Astrocyte of the cerebellum (primary cell): ENCODE measurements at regions not wholly inside any gene's neighbourhood (a gene's known extent, or its start where the extent isn't known, plus 50 kb on each side); places are given as distances from the start of the nearest gene placed in this dataset.

ENCODE experiments used
- DNase-seq: peaks from one replicate; pipeline ENCODE4 v3.0.0-alpha.2; 2011; ENCODE audit warnings: low read depth
- H3K4me3 ChIP-seq: 2 replicates; pipeline ENCODE4 v1.5.1; 2011; ENCODE audit warnings: mild to moderate bottlenecking, low read depth, low read length, moderate library complexity
- CTCF ChIP-seq: IDR thresholded peaks from 2 replicates; pipeline ENCODE4 v1.5.1; 2012; ENCODE audit warnings: low read length, low read depth, moderate library complexity, mild to moderate bottlenecking; ENCODE audit errors: missing control alignments
- in situ Hi-C: cut with HindIII; loops from 2 replicates; pipeline ENCODE4 v1.10.0; 2017; ENCODE audit warnings: low sequenced_read_pairs

GRCh38 chr4:45527160-45527559 lies 596.7 kb downstream of the GABRG1 start:
- no peak for DNase-seq
- H3K4me3 ChIP-seq: no peak overlapping the region
- in situ Hi-C loops: no loop called here
- no peak for TF ChIP-seq CTCF

- no peak for TF ChIP-seq CTCF
These were observed 605.0 kb downstream of the GABRG1 start for GRCh38 chr4:45518832-45519231.

DNA sequence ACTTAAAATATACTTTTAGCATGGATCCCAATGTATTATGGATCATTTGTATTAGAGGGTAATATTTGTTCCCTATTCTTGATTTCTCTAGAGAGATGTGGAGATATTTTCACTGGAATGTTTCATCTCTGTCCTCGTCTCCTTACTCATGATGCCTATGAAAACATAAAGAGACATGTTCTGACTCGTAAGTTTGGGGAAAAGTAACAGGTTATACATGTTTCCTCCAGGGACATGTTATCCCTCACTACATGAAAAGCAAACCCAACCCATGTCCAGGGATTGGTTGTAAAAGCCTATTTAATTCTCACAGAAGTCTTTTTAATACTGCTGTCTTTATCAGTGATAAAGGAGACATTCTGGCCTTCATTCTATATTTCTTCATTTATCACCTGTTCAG lies 621.4 kb downstream of the GABRG1 start:
- no peak overlapping the region for H3K4me3 ChIP-seq
- in situ Hi-C loops: no loop called here
- TF ChIP-seq CTCF: no peak
- no peak for DNase-seq

More at GRCh38 chr4:45518832-45519231, 605.0 kb downstream of the GABRG1 start:
- in situ Hi-C loops: no loop called here
- DNase-seq: no peak
- H3K4me3 ChIP-seq: no peak overlapping the region

- DNase-seq: no peak
- H3K4me3 ChIP-seq: no peak overlapping the region
- TF ChIP-seq CTCF: no peak
- in situ Hi-C loops: no loop called here
These were observed 639.1 kb downstream of the GABRG1 start for GRCh38 chr4:45484740-45485139.

GRCh38 chr4:45482346-45482745 lies 641.5 kb downstream of the GABRG1 start:
- in situ Hi-C loops: no loop called here
- no peak for DNase-seq
- H3K4me3 ChIP-seq: no peak overlapping the region
- TF ChIP-seq CTCF: no peak

DNA sequence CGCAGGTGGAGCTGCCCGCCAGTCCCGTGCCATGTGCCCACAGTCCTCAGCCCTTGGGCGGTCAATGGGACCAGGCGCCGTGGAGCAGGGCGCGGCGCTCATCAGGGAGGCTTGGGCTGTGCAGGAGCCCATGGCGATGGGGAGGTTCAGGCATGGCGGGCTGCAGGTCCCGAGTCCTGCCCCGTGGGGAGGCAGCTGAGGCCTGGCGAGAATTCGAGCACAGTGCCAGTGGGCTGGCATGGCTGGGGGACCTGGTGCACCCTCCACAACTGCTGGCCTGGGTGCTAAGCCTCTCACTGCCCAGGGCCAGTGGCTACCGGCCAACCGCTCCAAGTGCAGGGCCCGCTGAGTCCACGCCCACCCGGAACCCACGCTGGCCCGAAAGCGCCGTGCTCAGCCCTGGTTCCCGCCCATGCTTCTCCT lies 646.5 kb downstream of the GABRG1 start:
- no peak for DNase-seq
- no peak overlapping the region for H3K4me3 ChIP-seq
- in situ Hi-C loops: no loop called here
- TF ChIP-seq CTCF: no peak

DNA sequence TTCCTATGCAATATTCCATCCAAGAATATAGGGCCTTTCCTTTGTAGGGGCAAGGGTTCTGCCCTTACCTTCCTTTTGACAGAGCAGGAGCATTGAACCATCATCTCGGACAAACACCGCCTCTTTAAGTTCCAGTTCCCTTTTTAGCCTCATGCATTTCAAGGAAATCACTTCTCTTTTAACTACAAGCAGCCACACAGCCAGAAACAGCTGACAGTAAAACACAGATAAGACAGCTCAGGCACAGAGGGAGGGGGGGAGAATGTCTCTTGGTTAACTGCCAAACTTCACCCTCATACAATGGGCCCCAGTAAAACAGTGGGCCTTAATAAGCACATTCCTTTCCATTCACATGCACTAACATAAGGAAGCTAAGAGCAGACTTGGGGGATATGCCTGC lies 648.3 kb downstream of the GABRG1 start:
- in situ Hi-C loops: no loop called here

More for the DNA sequence above, 648.3 kb downstream of the GABRG1 start:
- TF ChIP-seq CTCF: no peak
- no peak for DNase-seq
- H3K4me3 ChIP-seq: no peak overlapping the region
